Neural progenitor cell (in vitro differentiated cells): ENCODE measurements at regions not wholly inside any gene's neighbourhood (a gene's known extent, or its start where the extent isn't known, plus 50 kb on each side); places are given as distances from the start of the nearest gene placed in this dataset.

ENCODE experiments used
- CTCF ChIP-seq: fragments of 200-600 bp; sonication (generic); IDR thresholded peaks from 2 replicates; pipeline ENCODE4 v1.5.1; 2017; ENCODE audit warnings: antibody characterized with exemption, mild to moderate bottlenecking
- EZH2phosphoT487 ChIP-seq: fragments of 200-600 bp; sonication (generic); IDR thresholded peaks from 2 replicates; pipeline ENCODE4 v1.6.1; 2017; ENCODE audit warnings: antibody characterized with exemption

- TF ChIP-seq CTCF (no peak), EZH2phosphoT487 (no peak)
Observed at GRCh38 chr3:118128886-118129285, 905.8 kb downstream of the IGSF11 start.
